HCT116 (cell line): ENCODE measurements at regions not wholly inside any gene's neighbourhood (a gene's known extent, or its start where the extent isn't known, plus 50 kb on each side); places are given as distances from the start of the nearest gene placed in this dataset.

Source experiments
- ATAC-seq: fragments of 200-7000 bp; cut with Tn5 transposase; 2 replicates; pipeline ENCODE4 v1.9.1; 2020; ENCODE audit warnings: mild to moderate bottlenecking, moderate library complexity
- BruUV-seq: library from RNA; stranded (reverse); fragments of 400-500 nt; replicated peaks from 2 replicates; lab custom pipeline; 2021; lab: Mats Ljungman, UMichigan
- CTCF ChIA-PET: fragments of 300-600 bp; sonication (Branson Sonifier 250); formaldehyde crosslinking; loops from one replicate; lab custom pipeline; 2021; ENCODE audit warnings: antibody characterized with exemption; lab: Charles Lee
- POLR2A ChIA-PET: fragments of 300-600, 350-600 bp; sonication (Branson Sonifier 250); formaldehyde crosslinking; loops from one replicate; lab custom pipeline; 2021; ENCODE audit warnings: antibody characterized with exemption; lab: Charles Lee
- RAD21 ChIA-PET, 2 experiments: fragments of 300-600 bp; sonication (Branson Sonifier 250); formaldehyde crosslinking; loops; one replicate each; lab custom pipeline; 2023; ENCODE audit warnings: low total read pairs in 2 of 2; ENCODE audit not compliant: uncharacterized antibody in 2 of 2, unreplicated experiment in 2 of 2, low non-redundant PET in 1 of 2; lab: Charles Lee
- DNase-seq: peaks from one replicate; pipeline ENCODE4 v3.0.0-alpha.2; 2010; ENCODE audit warnings: low read depth, low spot score
- H2AFZ ChIP-seq: fragments of 200-600 bp; shearing (Covaris generic), sonication (generic); 2 replicates; pipeline ENCODE4 v1.6.1; 2017; ENCODE audit warnings: low read depth, mixed run types, mixed read lengths, antibody characterized with exemption, low read length; ENCODE audit not compliant: poor library complexity, severe bottlenecking
- H3K27ac ChIP-seq: 2 replicates; pipeline ENCODE4 v1.5.1; 2012; ENCODE audit warnings: low read depth, low read length
- H3K27me3 ChIP-seq: fragments of 200-600 bp; sonication (generic); 2 replicates; pipeline ENCODE4 v1.6.1; 2016; ENCODE audit warnings: mixed run types, low read length, mixed read lengths; ENCODE audit not compliant: insufficient read depth
- H3K36me3 ChIP-seq, 2 experiments: fragments of 200-500 bp in 1 of 2; fragments of 200-600 bp in 1 of 2; sonication (Bioruptor generic) in 1 of 2; sonication (generic) in 1 of 2; 2 replicates each; pipeline versions ENCODE4 v1.5.1 to v1.6.1; 2014 to 2016; ENCODE audit warnings: low read length in 2 of 2, inconsistent platforms in 1 of 2, mixed read lengths in 1 of 2, mixed run types in 1 of 2; ENCODE audit not compliant: insufficient read depth in 2 of 2, control insufficient read depth in 1 of 2
- H3K4me1 ChIP-seq, 2 experiments: fragments of 200-600 bp in 1 of 2; sonication (generic) in 1 of 2; 2 replicates each; pipeline versions ENCODE4 v1.5.1 to v1.6.1; 2012 to 2017; ENCODE audit warnings: low read length in 2 of 2, inconsistent platforms in 1 of 2, mild to moderate bottlenecking in 1 of 2, mixed read lengths in 1 of 2, mixed run types in 1 of 2, moderate library complexity in 1 of 2; ENCODE audit not compliant: insufficient read depth in 2 of 2, control insufficient read depth in 1 of 2
- H3K4me2 ChIP-seq: fragments of 200-600 bp; sonication (generic); 2 replicates; pipeline ENCODE4 v1.6.1; 2017; ENCODE audit warnings: mixed run types, low read length, mixed read lengths
- H3K4me3 ChIP-seq, 2 experiments: fragments of 200-600 bp in 1 of 2; sonication (generic) in 1 of 2; replicated peaks in 1 of 2; 2 replicates each; pipeline ENCODE4 v1.5.1; 2011 to 2016; ENCODE audit warnings: low read length in 2 of 2, control low read depth in 1 of 2, low read depth in 1 of 2, mild to moderate bottlenecking in 1 of 2, mixed read lengths in 1 of 2, mixed run types in 1 of 2
- H3K79me2 ChIP-seq: fragments of 200-600 bp; sonication (generic); 2 replicates; pipeline ENCODE4 v1.6.1; 2017; ENCODE audit warnings: mild to moderate bottlenecking, mixed run types, low read length, moderate library complexity, mixed read lengths; ENCODE audit not compliant: insufficient read depth
- H3K9ac ChIP-seq: fragments of 200-600 bp; sonication (generic); 2 replicates; pipeline ENCODE4 v1.6.1; 2016; ENCODE audit warnings: low read length, mixed read lengths
- H3K9me2 ChIP-seq: fragments of 200-600 bp; sonication (generic), shearing (Covaris generic); 2 replicates; pipeline ENCODE4 v1.6.1; 2017; ENCODE audit warnings: mixed run types, mild to moderate bottlenecking, moderate library complexity; ENCODE audit not compliant: insufficient read depth
- H3K9me3 ChIP-seq, 2 experiments: fragments of 200-500 bp in 1 of 2; fragments of 200-600 bp in 1 of 2; sonication (Bioruptor generic) in 1 of 2; sonication (generic) in 1 of 2; 2 replicates each; pipeline ENCODE4 v1.6.1; 2014 to 2017; ENCODE audit warnings: low read length in 2 of 2, mixed read lengths in 2 of 2, inconsistent platforms in 1 of 2, low read depth in 1 of 2, mild to moderate bottlenecking in 1 of 2, mixed run types in 1 of 2, moderate library complexity in 1 of 2; ENCODE audit not compliant: control insufficient read depth in 1 of 2, insufficient read depth in 1 of 2
- H4K20me1 ChIP-seq: fragments of 200-600 bp; sonication (generic), shearing (Covaris generic); 2 replicates; pipeline ENCODE4 v1.6.1; 2017; ENCODE audit warnings: mixed run types, mild to moderate bottlenecking, moderate library complexity; ENCODE audit not compliant: insufficient read depth
- ATF3 ChIP-seq: IDR thresholded peaks from 2 replicates; pipeline ENCODE4 v1.6.1; 2012
- CBX3 ChIP-seq: IDR thresholded peaks from 2 replicates; pipeline ENCODE4 v1.6.1; 2012; ENCODE audit warnings: low read depth
- CEBPB ChIP-seq: IDR thresholded peaks from 2 replicates; pipeline ENCODE4 v1.6.1; 2012; ENCODE audit warnings: low read depth
- CTCF ChIP-seq, 3 experiments: fragments of 200-600 bp in 1 of 3; sonication (generic) in 1 of 3; IDR thresholded peaks in 2 of 3; conservative IDR thresholded peaks in 1 of 3; 2 replicates each; pipeline ENCODE4 v1.5.1; 2012 to 2017; ENCODE audit warnings: low read depth in 2 of 3, low read length in 2 of 3, antibody characterized with exemption in 1 of 3, borderline replicate concordance in 1 of 3, control low read depth in 1 of 3, mild to moderate bottlenecking in 1 of 3, mixed read lengths in 1 of 3, mixed run types in 1 of 3, moderate library complexity in 1 of 3; ENCODE audit not compliant: insufficient read depth in 1 of 3
- EGR1 ChIP-seq: IDR thresholded peaks from 2 replicates; pipeline ENCODE4 v1.6.1; 2012; ENCODE audit warnings: low read depth
- ELF1 ChIP-seq: IDR thresholded peaks from 2 replicates; pipeline ENCODE4 v1.6.1; 2012; ENCODE audit warnings: low read depth, borderline replicate concordance
- EZH2phosphoT487 ChIP-seq: fragments of 200-600 bp; IDR thresholded peaks from 2 replicates; pipeline ENCODE4 v1.6.1; 2018; ENCODE audit warnings: antibody characterized with exemption, borderline replicate concordance
- JUND ChIP-seq: IDR thresholded peaks from 2 replicates; pipeline ENCODE4 v1.6.1; 2012
- MAX ChIP-seq: IDR thresholded peaks from 2 replicates; pipeline ENCODE4 v1.6.1; 2012
- POLR2A ChIP-seq: IDR thresholded peaks from 2 replicates; pipeline ENCODE4 v1.7.0; 2011; ENCODE audit warnings: borderline replicate concordance; ENCODE audit not compliant: insufficient read depth, insufficient read length; ENCODE audit errors: extremely low read depth
- RAD21 ChIP-seq: IDR thresholded peaks from 2 replicates; pipeline ENCODE4 v1.6.1; 2012; ENCODE audit warnings: low read depth, mild to moderate bottlenecking
- REST ChIP-seq: IDR thresholded peaks from 2 replicates; pipeline ENCODE4 v1.6.1; 2012; ENCODE audit warnings: low read depth
- SIN3A ChIP-seq: IDR thresholded peaks from 2 replicates; pipeline ENCODE4 v1.6.1; 2012; ENCODE audit warnings: low read depth
- SP1 ChIP-seq: IDR thresholded peaks from 2 replicates; pipeline ENCODE4 v1.6.1; 2012; ENCODE audit warnings: low read depth
- TCF7L2 ChIP-seq: IDR thresholded peaks from 2 replicates; pipeline ENCODE4 v1.7.0; 2011; ENCODE audit warnings: borderline replicate concordance, inconsistent platforms; ENCODE audit not compliant: insufficient read depth, insufficient read length; ENCODE audit errors: extremely low read depth
- ZNF274 ChIP-seq: fragments of 200-500 bp; sonication (Bioruptor generic); IDR thresholded peaks from 2 replicates; pipeline ENCODE4 v1.6.1; 2014; ENCODE audit warnings: mild to moderate bottlenecking, low read depth, low read length, inconsistent platforms
- intact Hi-C: fragments of 100-400 bp; cut with micrococcal nuclease; formaldehyde crosslinking; loops from 2 replicates; pipeline ENCODE4 v1.10.0; 2022

- BruUV-seq = no TSS peak
- no peak for DNase-seq
- RAD21 ChIA-PET = no interaction called here
- TF ChIP-seq EZH2phosphoT487 (no peak), SP1 (no peak), RAD21 (no peak), JUND (no peak), CTCF (IDR thresholded peaks at IDR 0.05 in 2 of 3, conservative IDR thresholded peaks at IDR 0.05 in 1 of 3; ENCODE audit: borderline replicate concordance in 1 of 3, insufficient read depth in 1 of 3, low read depth in 2 of 3, low read length in 2 of 3) (no peak), SIN3A (no peak), ATF3 (no peak), ELF1 (no peak), TCF7L2 (no peak), CBX3 (no peak), MAX (no peak), POLR2A (no peak), ZNF274 (no peak), EGR1 (no peak), REST (no peak), CEBPB (no peak)
- no peaks in the 10 kb centered on the region for H3K9me2 ChIP-seq
- CTCF ChIA-PET = no interaction called here
- no peak overlapping the region for H2AFZ ChIP-seq
- no peak overlapping the region for H3K4me2 ChIP-seq
- H3K36me3 ChIP-seq = no peaks in the 10 kb centered on the region
- H4K20me1 ChIP-seq = no peaks in the 10 kb centered on the region
- no peak overlapping the region for H3K9ac ChIP-seq
- peaks cover 0 to 3% of the 10 kb centered on the region in 2 experiments; a peak in 1 of 4 replicates for H3K9me3 ChIP-seq
- peaks cover 21% of the 10 kb centered on the region for H3K27me3 ChIP-seq
- POLR2A ChIA-PET = no interaction called here
- H3K4me3 ChIP-seq = no peak overlapping the region
- intact Hi-C loops = no loop called here
- ATAC-seq = no peak
- no peaks in the 10 kb centered on the region for H3K4me1 ChIP-seq
- no peaks in the 10 kb centered on the region for H3K79me2 ChIP-seq
- H3K27ac ChIP-seq = no peak overlapping the region
Observed at GRCh38 chr3:72200332-72200731, 415.4 kb upstream of the PROK2 start.
